ENCODE measurements at regions not wholly inside any gene's neighbourhood (a gene's known extent, or its start where the extent isn't known, plus 50 kb on each side); places are given as distances from the start of the nearest gene placed in this dataset.

- DNase-seq = no peak
Measured at GRCh38 chr4:98754736-98755135, 96.3 kb upstream of the TSPAN5 start.

GRCh38 chr4:98749206-98749605, 90.8 kb upstream of the TSPAN5 start:
- peak; percentile 92 for DNase-seq

DNA sequence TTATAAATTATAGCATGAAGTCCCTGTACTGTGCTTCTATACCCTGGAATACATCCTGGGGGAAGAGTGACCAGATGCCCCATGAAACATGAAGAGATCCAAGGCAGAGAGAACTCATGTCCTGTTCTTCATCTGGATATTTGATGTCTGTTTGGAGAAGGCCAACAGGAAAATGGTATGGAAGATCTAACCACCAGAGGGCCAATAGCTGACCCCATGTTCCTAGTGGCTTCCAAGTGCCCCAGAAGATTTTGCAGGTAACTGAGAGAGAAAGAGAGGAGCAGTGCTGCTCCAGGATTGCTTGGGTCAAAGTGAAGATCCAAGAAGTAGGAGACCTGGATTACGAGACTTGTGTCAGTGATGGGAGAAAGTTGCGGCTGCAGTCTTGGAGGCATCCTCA, 90.2 kb upstream of the TSPAN5 start:
- DNase-seq = no peak

GRCh38 chr4:98747393-98748091, 89.1 kb upstream of the TSPAN5 start:
- DNase-seq = no peak

DNA sequence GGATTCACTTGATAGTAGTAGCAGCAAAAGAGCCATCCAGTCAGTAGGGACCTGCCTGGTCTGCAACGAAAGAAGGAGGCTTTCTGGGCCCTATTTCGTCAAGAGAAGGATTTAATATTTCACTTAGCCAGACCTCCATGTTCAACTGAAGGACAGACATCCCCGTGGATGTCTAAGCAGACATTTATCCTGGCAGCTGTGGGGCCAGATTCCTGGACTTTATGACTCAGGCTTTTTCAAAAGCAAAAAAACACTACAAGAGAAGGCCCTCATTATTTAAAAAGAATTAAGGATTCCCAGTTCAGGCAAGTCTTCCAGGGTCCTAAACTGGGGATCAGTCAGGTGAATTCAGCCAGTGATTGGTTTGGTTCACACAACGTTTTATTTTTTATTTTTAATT, 88.5 kb upstream of the TSPAN5 start:
- no peak for DNase-seq

DNA sequence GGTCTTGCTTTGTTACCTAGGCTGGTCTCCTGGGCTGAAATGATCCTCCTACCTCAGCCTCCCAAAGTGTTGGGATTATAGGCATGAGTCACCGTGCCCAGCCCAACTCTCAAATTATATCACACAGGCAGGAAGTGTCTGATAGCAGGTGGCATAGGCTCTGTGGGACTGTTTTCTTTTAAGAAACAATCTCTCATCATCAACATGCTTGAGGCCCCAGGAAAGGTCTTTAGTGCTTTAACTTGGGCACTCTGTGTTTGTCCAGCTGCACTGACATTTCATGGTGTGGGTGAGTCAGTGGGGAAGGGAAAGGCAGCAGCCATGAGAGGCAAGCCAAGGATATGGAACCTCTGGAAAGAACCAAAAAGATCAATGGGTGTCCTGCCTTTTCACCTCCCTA, 88.1 kb upstream of the TSPAN5 start:
- DNase-seq = no peak

GRCh38 chr4:98745366-98745765, 87.0 kb upstream of the TSPAN5 start:
- peak; percentile 44 for DNase-seq

DNA sequence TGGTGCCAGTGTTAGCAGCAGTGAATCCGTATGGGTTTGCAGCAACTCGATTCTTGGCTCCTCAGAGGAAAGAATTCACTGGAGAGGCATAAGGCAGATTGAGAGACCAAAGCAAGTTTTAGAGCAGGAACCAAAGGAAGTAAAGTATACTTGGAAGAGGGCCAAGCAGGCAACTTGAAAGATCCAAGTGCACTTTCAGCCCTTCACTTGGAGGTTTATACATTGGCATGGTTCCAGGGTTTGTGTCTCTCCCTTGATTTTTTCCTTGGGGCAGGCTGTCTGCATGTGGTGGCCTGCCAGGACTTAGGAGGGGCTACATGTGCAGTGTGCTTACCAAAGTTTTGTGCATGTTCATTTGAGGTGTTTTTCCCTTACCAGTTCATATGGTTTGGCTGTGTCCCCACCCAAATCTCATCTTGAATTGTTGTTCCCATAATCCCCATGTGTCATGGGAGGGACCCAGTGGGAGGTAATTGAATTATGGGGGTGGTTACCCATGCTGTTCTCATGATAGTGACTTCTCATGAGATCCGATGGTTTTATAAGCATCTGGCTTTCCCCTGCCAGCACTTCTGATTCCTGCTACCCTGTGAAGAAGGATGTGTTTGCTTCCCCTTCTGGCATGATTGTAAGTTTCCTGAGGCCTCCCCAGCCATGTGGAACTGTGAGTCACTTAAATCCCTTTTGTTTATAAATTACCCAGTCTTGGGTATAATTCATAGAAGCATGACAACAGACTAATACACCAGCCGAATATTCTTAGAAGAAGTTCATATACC, 86.2 kb upstream of the TSPAN5 start:
- DNase-seq = no peak

DNA sequence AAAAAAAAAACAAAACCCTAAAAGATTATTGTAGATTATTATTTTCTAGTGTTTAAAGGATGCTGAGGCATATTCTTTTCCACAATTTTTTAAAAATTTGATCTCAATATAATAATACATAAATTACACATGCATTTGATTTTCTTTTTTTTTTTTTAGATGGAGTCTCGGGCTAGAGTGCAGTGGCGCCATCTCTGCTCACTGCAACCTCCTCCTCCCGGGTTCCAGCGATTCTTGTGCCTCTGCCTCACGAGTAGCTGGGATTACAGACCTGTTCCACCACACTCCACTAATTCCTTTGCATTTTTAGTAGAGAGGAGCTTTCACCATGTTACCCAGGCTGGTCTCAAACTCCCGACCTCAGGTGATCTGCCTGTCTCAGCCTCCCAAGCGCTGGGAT, 83.5 kb upstream of the TSPAN5 start:
- DNase-seq = no peak

GRCh38 chr4:98739751-98740150, 81.3 kb upstream of the TSPAN5 start:
- DNase-seq = no peak

DNA sequence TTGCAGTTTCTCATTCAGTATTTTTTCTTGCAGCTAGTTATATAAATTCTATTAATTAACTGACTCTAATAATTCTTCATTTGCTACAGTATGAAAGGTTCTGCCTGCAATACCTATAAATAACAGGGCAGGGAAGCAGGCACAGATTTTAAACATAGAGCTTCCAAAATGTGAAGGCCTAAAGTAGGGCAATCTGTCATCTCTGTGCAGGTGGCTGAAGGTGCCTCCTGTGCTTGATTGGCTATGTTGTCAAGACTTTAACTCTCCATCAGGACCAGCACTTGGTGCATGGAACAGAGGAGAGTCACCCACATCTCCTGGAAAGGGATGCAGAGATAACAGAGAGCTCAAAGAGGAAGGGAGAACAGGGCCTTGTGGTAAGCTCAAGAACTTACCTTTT, 75.2 kb upstream of the TSPAN5 start:
- no peak for DNase-seq

DNA sequence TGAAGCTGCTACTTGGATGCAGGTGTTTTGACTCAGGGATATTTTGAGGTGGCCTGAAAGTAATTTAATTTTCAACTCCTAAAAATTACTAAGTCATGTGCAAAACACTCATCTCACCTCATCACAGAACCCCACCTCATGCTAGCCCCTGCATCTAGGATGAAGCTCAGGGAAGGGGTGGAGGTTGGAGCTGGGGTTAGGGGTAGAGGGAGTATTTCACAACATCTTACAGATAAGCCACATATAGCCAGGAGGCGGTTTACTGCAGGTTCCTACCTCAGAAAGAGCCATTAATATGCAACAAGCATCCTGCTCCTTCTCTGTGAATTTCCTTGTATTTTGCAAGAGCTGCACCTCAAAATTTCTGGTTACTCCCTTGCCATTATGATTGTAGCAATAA, 70.5 kb upstream of the TSPAN5 start:
- DNase-seq = no peak

- DNase-seq = peak; percentile 52
Measured at GRCh38 chr4:98728433-98728832, 70.0 kb upstream of the TSPAN5 start.

DNA sequence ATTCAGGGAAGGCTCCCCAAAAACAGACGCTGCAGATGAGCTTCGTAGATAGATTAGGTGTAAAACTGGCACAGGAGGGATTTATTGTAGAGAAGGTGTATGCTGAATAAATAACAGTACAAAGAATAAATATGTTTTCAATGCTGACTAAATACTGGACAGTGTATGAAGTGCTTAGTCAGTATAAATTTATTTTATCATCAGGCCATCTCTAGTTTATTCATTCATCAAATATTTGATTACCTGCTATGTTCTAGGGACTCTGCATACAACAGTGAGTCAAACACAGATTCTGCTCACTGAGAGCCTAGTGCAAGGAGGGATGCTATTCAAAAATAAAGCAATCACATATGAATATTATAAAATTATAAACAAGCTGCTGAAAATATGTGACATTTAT, 63.6 kb upstream of the TSPAN5 start:
- DNase-seq = no peak

DNA sequence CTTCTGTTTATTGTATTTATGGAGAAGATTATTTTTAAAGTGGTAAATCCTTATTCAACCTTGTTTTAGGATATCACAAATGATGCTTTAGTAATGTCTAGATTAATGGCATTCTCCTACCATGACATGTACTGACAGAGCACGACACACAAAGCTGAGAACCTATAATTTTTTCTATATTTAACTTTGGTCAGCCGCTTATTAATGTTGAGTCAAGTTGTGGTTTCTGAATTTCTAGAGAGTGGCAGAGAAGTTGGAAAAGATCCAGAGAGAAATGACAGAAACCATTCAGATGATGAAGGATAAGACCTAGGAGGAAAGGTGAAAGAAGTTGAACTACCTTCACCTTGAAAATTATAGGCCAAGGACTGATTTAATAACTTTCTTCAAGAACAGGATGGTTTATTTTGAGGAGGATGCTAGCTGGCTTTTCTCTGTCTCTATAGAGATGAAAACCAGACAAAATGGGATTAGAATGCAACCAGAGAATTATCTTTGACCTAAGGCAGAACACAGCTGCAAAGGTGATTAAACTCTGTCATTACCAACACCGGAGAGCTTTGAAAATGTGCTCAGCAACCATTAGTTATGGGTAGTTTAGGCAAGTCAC, 62.6 kb upstream of the TSPAN5 start:
- DNase-seq = no peak

GRCh38 chr4:98716796-98717195, 58.4 kb upstream of the TSPAN5 start:
- no peak for DNase-seq

- no peak for DNase-seq
Measured at GRCh38 chr4:98712607-98713006, 54.2 kb upstream of the TSPAN5 start.

GRCh38 chr4:98711526-98711925, 53.1 kb upstream of the TSPAN5 start:
- DNase-seq = no peak

- no peak for DNase-seq
Measured at GRCh38 chr4:98710831-98711230, 52.4 kb upstream of the TSPAN5 start.

Data from DMS 273 treated with DMSO at 0.1 percent for 48 hours (cell line).